Esophagus muscularis mucosa (tissue), 4 donors: ENCODE measurements at regions not wholly inside any gene's neighbourhood (a gene's known extent, or its start where the extent isn't known, plus 50 kb on each side); places are given as distances from the start of the nearest gene placed in this dataset.

Source experiments
- DNase-seq: peaks from one replicate; pipeline ENCODE4 v3.0.0-alpha.2; 2017; ENCODE audit errors: extremely low spot score
- H3K27ac ChIP-seq, 4 donors: fragments of 200-600 bp; sonication (generic); replicated peaks in 1 of 4; 1 replicate in 3 of 4; 2 replicates in 1 of 4; pipeline ENCODE4 v1.5.1; 2016 to 2019; ENCODE audit warnings: mild to moderate bottlenecking in 1 of 4
- H3K27me3 ChIP-seq, 4 donors: fragments of 200-600 bp; sonication (generic); one replicate each; pipeline versions ENCODE4 v1.5.1 to v1.6.0; 2016 to 2019
- H3K36me3 ChIP-seq, 4 donors: fragments of 200-600 bp; sonication (generic); one replicate each; pipeline ENCODE4 v1.5.1; 2016 to 2019
- H3K4me1 ChIP-seq, 4 donors: fragments of 200-600 bp; sonication (generic); one replicate each; pipeline ENCODE4 v1.5.1; 2016 to 2019
- H3K4me3 ChIP-seq, 4 donors: fragments of 200-600 bp; sonication (generic); 1 replicate in 2 of 4; 2 replicates in 2 of 4; pipeline ENCODE4 v1.5.1; 2016 to 2019; ENCODE audit warnings: mild to moderate bottlenecking in 4 of 4, moderate library complexity in 1 of 4
- H3K9me3 ChIP-seq, 4 donors: fragments of 200-600 bp; sonication (generic); 1 replicate in 3 of 4; 2 replicates in 1 of 4; pipeline ENCODE4 v1.5.1; 2016 to 2019
- CTCF ChIP-seq, 3 experiments: fragments of 200-600 bp in 2 of 3; fragments of 450-650 bp in 1 of 3; sonication (generic) in 2 of 3; IDR thresholded peaks; one replicate each; pipeline ENCODE4 v1.5.1; 2017 to 2019; ENCODE audit warnings: antibody characterized with exemption in 3 of 3, mild to moderate bottlenecking in 2 of 3, moderate library complexity in 1 of 3
- EP300 ChIP-seq: sonication (generic); formaldehyde crosslinking; IDR thresholded peaks from one replicate; pipeline ENCODE4 v1.6.1; 2017; ENCODE audit warnings: antibody characterized with exemption
- POLR2A ChIP-seq: fragments of 450-650 bp; IDR thresholded peaks from one replicate; pipeline ENCODE4 v1.6.1; 2017; ENCODE audit warnings: antibody characterized with exemption, moderate library complexity, mild to moderate bottlenecking, low read depth
- POLR2AphosphoS5 ChIP-seq, 2 donors: sonication (generic); formaldehyde crosslinking; IDR thresholded peaks; one replicate each; pipeline ENCODE4 v1.6.1; 2017; ENCODE audit warnings: antibody characterized with exemption in 2 of 2
- WGBS: methylation state at CpG from one replicate; pipeline ENCODE4 v1.1.5; 2018; 5-methylcytosine and 5-hydroxymethylcytosine counted together
- intact Hi-C: fragments of 100-400 bp; cut with DNase I; formaldehyde crosslinking; loops from one replicate; pipeline ENCODE4 v1.15.1; 2023

GRCh38 chr2:56537756-56538155, 354.0 kb downstream of the CCDC85A start:
- no peaks in the 10 kb centered on the region for H3K4me1 ChIP-seq
- H3K9me3 ChIP-seq: no peaks in the 10 kb centered on the region
- no peak for TF ChIP-seq POLR2A
- TF ChIP-seq POLR2AphosphoS5 (IDR thresholded peaks at IDR 0.05): no peak
- H3K4me3 ChIP-seq: no peak overlapping the region
- WGBS: 71% methylated on average over 3 of the region's 3 CpGs
- intact Hi-C loops: no loop called here
- no peaks in the 10 kb centered on the region for H3K27me3 ChIP-seq
- no peak for DNase-seq
- no peaks in the 10 kb centered on the region for H3K36me3 ChIP-seq
- no peak overlapping the region for H3K27ac ChIP-seq

DNA sequence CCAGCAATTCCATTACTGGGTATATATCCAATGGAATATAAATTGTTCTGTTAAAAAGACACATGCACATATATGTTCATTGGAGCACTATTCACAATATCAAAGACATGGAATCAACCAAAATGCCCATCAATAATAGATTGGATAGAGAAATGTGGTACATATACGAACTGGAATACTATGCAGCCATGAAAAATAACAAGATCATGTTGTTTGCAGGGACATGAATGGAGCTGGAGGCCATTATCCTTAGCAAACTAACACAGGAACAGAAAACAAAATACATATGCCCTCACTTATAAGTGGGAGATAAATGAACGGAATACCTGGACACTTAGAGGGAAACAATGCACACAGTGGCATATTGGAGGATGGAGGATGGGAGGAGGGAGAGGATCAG, 355.8 kb downstream of the CCDC85A start:
- Histone ChIP-seq H3K9me3 (no peaks in the 10 kb centered on the region), H3K27me3 (no peaks in the 10 kb centered on the region)
- TF ChIP-seq POLR2AphosphoS5 (IDR thresholded peaks at IDR 0.05): no peak
- TF ChIP-seq EP300: no peak
- TF ChIP-seq CTCF (IDR thresholded peaks at IDR 0.05): no peak
- no peak for TF ChIP-seq POLR2A

GRCh38 chr2:56540467-56540866, 356.7 kb downstream of the CCDC85A start:
- Histone ChIP-seq H3K9me3 (no peaks in the 10 kb centered on the region), H3K4me3 (no peak overlapping the region), H3K27ac (no peak overlapping the region), H3K36me3 (no peaks in the 10 kb centered on the region), H3K4me1 (no peaks in the 10 kb centered on the region), H3K27me3 (no peaks in the 10 kb centered on the region)
- DNase-seq: no peak
- intact Hi-C loops: no loop called here
- no peak for TF ChIP-seq CTCF (IDR thresholded peaks at IDR 0.05)
- TF ChIP-seq EP300: no peak
- TF ChIP-seq POLR2A: no peak
- TF ChIP-seq POLR2AphosphoS5 (IDR thresholded peaks at IDR 0.05): no peak
- WGBS: 52% methylated on average over 1 of the region's 1 CpG

More for the DNA sequence above, 355.8 kb downstream of the CCDC85A start:
- DNase-seq: no peak
- Histone ChIP-seq H3K4me3 (no peak overlapping the region), H3K36me3 (no peaks in the 10 kb centered on the region), H3K4me1 (no peaks in the 10 kb centered on the region), H3K27ac (no peak overlapping the region)
- intact Hi-C loops: no loop called here
- 83% methylated on average over 2 of the region's 2 CpGs for WGBS

- intact Hi-C loops: no loop called here
- no peak overlapping the region for H3K27ac ChIP-seq
- 27% methylated on average over 4 of the region's 4 CpGs for WGBS
These were observed 357.1 kb downstream of the CCDC85A start for GRCh38 chr2:56540916-56541315.

DNA sequence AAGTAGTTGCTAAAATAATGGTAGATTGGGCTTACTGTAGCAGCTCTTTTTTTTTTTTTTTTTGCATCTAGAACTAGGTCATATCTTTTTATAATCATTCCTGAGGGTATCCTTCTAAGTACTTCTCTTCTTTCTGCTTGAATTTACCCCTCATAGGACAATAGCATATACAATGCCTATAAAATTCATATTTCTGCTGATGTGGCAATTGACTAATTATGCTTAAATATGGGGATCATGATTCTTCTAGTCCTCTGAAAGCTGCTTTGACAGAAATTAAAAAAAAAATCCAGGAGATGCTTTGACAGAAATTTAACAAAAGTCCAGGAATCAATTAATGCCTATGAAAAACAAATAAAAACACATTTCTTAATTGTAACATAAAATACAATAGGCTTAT, 358.4 kb downstream of the CCDC85A start:
- no peaks in the 10 kb centered on the region for H3K4me1 ChIP-seq
- H3K36me3 ChIP-seq: no peaks in the 10 kb centered on the region
- no peaks in the 10 kb centered on the region for H3K27me3 ChIP-seq
- no peak for DNase-seq
- TF ChIP-seq CTCF (IDR thresholded peaks at IDR 0.05) (no peak), POLR2A (no peak), POLR2AphosphoS5 (IDR thresholded peaks at IDR 0.05) (no peak), EP300 (no peak)
- H3K9me3 ChIP-seq: no peaks in the 10 kb centered on the region
- H3K27ac ChIP-seq: no peak overlapping the region
- no peak overlapping the region for H3K4me3 ChIP-seq
- intact Hi-C loops: no loop called here

More at GRCh38 chr2:56540916-56541315, 357.1 kb downstream of the CCDC85A start:
- Histone ChIP-seq H3K36me3 (no peaks in the 10 kb centered on the region), H3K4me1 (no peaks in the 10 kb centered on the region), H3K4me3 (no peak overlapping the region), H3K27me3 (no peaks in the 10 kb centered on the region), H3K9me3 (no peaks in the 10 kb centered on the region)
- no peak for DNase-seq
- TF ChIP-seq EP300 (no peak), CTCF (IDR thresholded peaks at IDR 0.05) (no peak), POLR2A (no peak), POLR2AphosphoS5 (IDR thresholded peaks at IDR 0.05) (no peak)
